MCF 10A (cell line): ENCODE measurements at regions not wholly inside any gene's neighbourhood (a gene's known extent, or its start where the extent isn't known, plus 50 kb on each side); places are given as distances from the start of the nearest gene placed in this dataset.
A peak's percentile ranks its signal among the peaks of the same experiment; 100 is the strongest.

Experiments
- BruUV-seq: library from RNA; stranded (reverse); fragments of 400-500 nt; replicated peaks from 2 replicates; lab custom pipeline; 2021; lab: Mats Ljungman, UMichigan
- CTCF ChIA-PET: fragments of 300-600 bp; sonication (Branson Sonifier 250); formaldehyde crosslinking; extraction: SDS; loops from one replicate; lab custom pipeline; 2021; ENCODE audit warnings: antibody characterized with exemption, inconsistent platforms; lab: Yijun Ruan, JAX
- POLR2A ChIA-PET: fragments of 300-600, 350-650 bp; sonication (Branson Sonifier 250); formaldehyde crosslinking; extraction: SDS; loops from one replicate; lab custom pipeline; 2020; ENCODE audit warnings: antibody characterized with exemption, inconsistent platforms; lab: Yijun Ruan, JAX
- DNase-seq: peaks from one replicate; pipeline ENCODE4 v3.0.0-alpha.2; 2018; ENCODE audit not compliant: unreplicated experiment
- H3K27ac Mint-ChIP-seq: one replicate; pipeline ENCODE4 v1.8.0; 2022; ENCODE audit warnings: mild to moderate bottlenecking, low read depth, mixed read lengths; ENCODE audit not compliant: unreplicated experiment
- H3K27me3 Mint-ChIP-seq: one replicate; pipeline ENCODE4 v1.8.0; 2022; ENCODE audit warnings: mixed read lengths; ENCODE audit not compliant: insufficient read depth, unreplicated experiment
- H3K36me3 Mint-ChIP-seq: one replicate; pipeline ENCODE4 v1.8.0; 2022; ENCODE audit warnings: mild to moderate bottlenecking, moderate library complexity, mixed read lengths; ENCODE audit not compliant: insufficient read depth, unreplicated experiment
- H3K4me1 Mint-ChIP-seq: one replicate; pipeline ENCODE4 v1.8.0; 2022; ENCODE audit warnings: mixed read lengths; ENCODE audit not compliant: insufficient read depth, unreplicated experiment
- H3K4me3 Mint-ChIP-seq: one replicate; pipeline ENCODE4 v1.8.0; 2022; ENCODE audit warnings: mild to moderate bottlenecking, moderate library complexity, mixed read lengths; ENCODE audit not compliant: unreplicated experiment
- H3K9me3 Mint-ChIP-seq: one replicate; pipeline ENCODE4 v1.8.0; 2022; ENCODE audit warnings: mixed read lengths; ENCODE audit not compliant: unreplicated experiment
- intact Hi-C: fragments of 100-400 bp; cut with micrococcal nuclease; formaldehyde crosslinking; loops from 2 replicates; pipeline ENCODE4 v1.14.1; 2022
- TF ChIP-seq, protein P1 (sequence below): fragments of 200-600 bp; IDR thresholded peaks from one replicate; pipeline ENCODE4 v1.8.0; 2022; ENCODE audit warnings: antibody characterized with exemption, mild to moderate bottlenecking; ENCODE audit not compliant: unreplicated experiment

GRCh38 chr3:73727117-73727821 lies 102.5 kb upstream of the PDZRN3 start:
- POLR2A ChIA-PET, result interaction anchor here (0.9 to 1.0 kb wide), 2 partner anchors 18 to 66 kb away, joined by 3 read pairs; no protein-coding TSS in a partner anchor
- CTCF ChIA-PET, result interaction anchor here (1.2 kb wide), 1 partner anchor 90 kb away, joined by 4 read pairs; no protein-coding TSS in a partner anchor
- no peak overlapping the region for H3K4me3 Mint-ChIP-seq

DNA sequence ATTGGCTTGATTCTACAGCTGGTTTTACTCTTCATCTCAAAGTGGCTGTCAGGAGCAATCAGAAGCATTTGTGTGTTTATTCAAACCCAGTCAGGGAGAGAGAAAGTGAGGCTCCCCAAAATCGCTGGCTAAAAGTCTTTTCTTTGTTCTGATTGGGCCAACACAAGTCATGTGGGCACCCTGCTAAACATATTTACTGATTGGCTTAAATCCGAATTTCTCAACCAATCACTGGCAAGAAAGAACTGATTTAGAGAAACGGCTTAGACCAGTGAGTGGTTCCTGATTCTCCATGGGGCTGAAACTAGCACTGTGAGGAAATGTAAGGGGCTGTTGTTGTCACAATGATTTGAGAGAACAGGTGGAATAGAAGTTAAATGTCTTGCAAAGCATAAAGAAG lies 98.9 kb upstream of the PDZRN3 start:
- peaks cover 18% of the 10 kb centered on the region for H3K4me1 Mint-ChIP-seq
- BruUV-seq, result no TSS peak
- no peaks in the 10 kb centered on the region for H3K36me3 Mint-ChIP-seq
- CTCF ChIA-PET, result no interaction called here
- TF ChIP-seq, protein P1, sequence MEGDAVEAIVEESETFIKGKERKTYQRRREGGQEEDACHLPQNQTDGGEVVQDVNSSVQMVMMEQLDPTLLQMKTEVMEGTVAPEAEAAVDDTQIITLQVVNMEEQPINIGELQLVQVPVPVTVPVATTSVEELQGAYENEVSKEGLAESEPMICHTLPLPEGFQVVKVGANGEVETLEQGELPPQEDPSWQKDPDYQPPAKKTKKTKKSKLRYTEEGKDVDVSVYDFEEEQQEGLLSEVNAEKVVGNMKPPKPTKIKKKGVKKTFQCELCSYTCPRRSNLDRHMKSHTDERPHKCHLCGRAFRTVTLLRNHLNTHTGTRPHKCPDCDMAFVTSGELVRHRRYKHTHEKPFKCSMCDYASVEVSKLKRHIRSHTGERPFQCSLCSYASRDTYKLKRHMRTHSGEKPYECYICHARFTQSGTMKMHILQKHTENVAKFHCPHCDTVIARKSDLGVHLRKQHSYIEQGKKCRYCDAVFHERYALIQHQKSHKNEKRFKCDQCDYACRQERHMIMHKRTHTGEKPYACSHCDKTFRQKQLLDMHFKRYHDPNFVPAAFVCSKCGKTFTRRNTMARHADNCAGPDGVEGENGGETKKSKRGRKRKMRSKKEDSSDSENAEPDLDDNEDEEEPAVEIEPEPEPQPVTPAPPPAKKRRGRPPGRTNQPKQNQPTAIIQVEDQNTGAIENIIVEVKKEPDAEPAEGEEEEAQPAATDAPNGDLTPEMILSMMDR, result no peak
- no peak overlapping the region for H3K4me3 Mint-ChIP-seq
- no peaks in the 10 kb centered on the region for H3K27me3 Mint-ChIP-seq
- no peak overlapping the region for H3K27ac Mint-ChIP-seq
- POLR2A ChIA-PET, result no interaction called here
- no peak for DNase-seq
- intact Hi-C loops, result no loop called here
- no peaks in the 10 kb centered on the region for H3K9me3 Mint-ChIP-seq

More at GRCh38 chr3:73727117-73727821, 102.5 kb upstream of the PDZRN3 start:
- Mint-ChIP-seq H3K27me3 (no peaks in the 10 kb centered on the region), H3K4me1 (peaks cover 19% of the 10 kb centered on the region), H3K27ac (peak overlapping the region; percentile 4), H3K9me3 (no peaks in the 10 kb centered on the region), H3K36me3 (no peaks in the 10 kb centered on the region)
- BruUV-seq, result no TSS peak
- TF ChIP-seq, protein P1, result no peak
- intact Hi-C loops, result no loop called here
- peak; percentile 28 for DNase-seq

DNA sequence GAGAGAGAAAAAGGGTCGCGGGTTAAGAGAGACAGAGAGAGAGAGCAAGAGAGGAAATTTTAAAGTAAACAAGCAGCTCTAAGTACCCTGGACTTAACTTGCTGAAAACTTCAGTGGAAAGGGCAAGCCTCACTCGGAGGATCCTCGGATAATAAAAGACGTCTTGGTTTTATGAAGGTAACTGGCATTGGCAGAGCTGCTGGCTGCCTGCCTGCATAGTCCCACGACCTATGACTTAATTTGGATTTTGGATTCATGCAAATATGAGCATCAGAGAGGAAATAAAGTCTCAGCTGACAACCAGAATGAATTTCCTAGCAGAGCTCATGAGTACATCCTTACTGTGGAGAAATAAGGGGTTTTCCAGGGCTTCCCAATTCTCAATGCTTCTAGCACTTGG lies 95.1 kb upstream of the PDZRN3 start:
- intact Hi-C loops, result no loop called here
- H3K4me1 Mint-ChIP-seq, result no peaks in the 10 kb centered on the region
- no peaks in the 10 kb centered on the region for H3K36me3 Mint-ChIP-seq
- TF ChIP-seq, protein P1, result no peak
- no TSS peak for BruUV-seq
- ChIA-PET POLR2A (no interaction called here), CTCF (interaction anchor here (1.0 to 1.2 kb wide), 2 partner anchors 11 to 128 kb away, joined by 3 to 7 read pairs; no protein-coding TSS in a partner anchor)
- H3K9me3 Mint-ChIP-seq, result no peaks in the 10 kb centered on the region
- no peak overlapping the region for H3K27ac Mint-ChIP-seq
- no peak overlapping the region for H3K4me3 Mint-ChIP-seq
- H3K27me3 Mint-ChIP-seq, result no peaks in the 10 kb centered on the region
- no peak for DNase-seq

- DNase-seq, result no peak
- CTCF ChIA-PET, result interaction anchor here (1.0 to 1.2 kb wide), 2 partner anchors 11 to 128 kb away, joined by 3 to 7 read pairs; no protein-coding TSS in a partner anchor
- Mint-ChIP-seq H3K9me3 (no peaks in the 10 kb centered on the region), H3K36me3 (no peaks in the 10 kb centered on the region), H3K4me3 (no peak overlapping the region), H3K27me3 (no peaks in the 10 kb centered on the region), H3K4me1 (no peaks in the 10 kb centered on the region), H3K27ac (no peak overlapping the region)
- no TSS peak for BruUV-seq
- intact Hi-C loops, result no loop called here
- TF ChIP-seq, protein P1, result no peak
- POLR2A ChIA-PET, result no interaction called here
Measured at GRCh38 chr3:73719413-73719851, 94.7 kb upstream of the PDZRN3 start.
